Loucy (cell line): ENCODE measurements at regions not wholly inside any gene's neighbourhood (a gene's known extent, or its start where the extent isn't known, plus 50 kb on each side); places are given as distances from the start of the nearest gene placed in this dataset.

Experiments used
- H2AFZ ChIP-seq: fragments of 200-600 bp; sonication (generic); 2 replicates; pipeline ENCODE4 v1.6.0; 2016; ENCODE audit warnings: antibody characterized with exemption, mild to moderate bottlenecking, low read length, moderate library complexity
- H3F3A ChIP-seq: fragments of 200-600 bp; 2 replicates; pipeline ENCODE4 v1.6.0; 2016; ENCODE audit warnings: antibody characterized with exemption, low read depth, mild to moderate bottlenecking
- H3K27me3 ChIP-seq: fragments of 200-600 bp; sonication (generic); 2 replicates; pipeline ENCODE4 v1.6.1; 2014; ENCODE audit warnings: low read length, mild to moderate bottlenecking; ENCODE audit not compliant: insufficient read depth, poor library complexity, severe bottlenecking
- H3K36me3 ChIP-seq: fragments of 200-600 bp; sonication (generic); 2 replicates; pipeline ENCODE4 v1.6.1; 2016; ENCODE audit warnings: low read length; ENCODE audit not compliant: insufficient read depth
- H3K4me1 ChIP-seq: fragments of 200-600 bp; sonication (generic); 2 replicates; pipeline ENCODE4 v1.5.1; 2014; ENCODE audit warnings: low read length, mild to moderate bottlenecking; ENCODE audit not compliant: insufficient read depth, poor library complexity, severe bottlenecking
- H3K4me2 ChIP-seq: fragments of 200-600 bp; sonication (generic); 2 replicates; pipeline ENCODE4 v1.6.0; 2014; ENCODE audit warnings: antibody characterized with exemption, low read length, low read depth, mild to moderate bottlenecking; ENCODE audit not compliant: poor library complexity, severe bottlenecking
- H3K4me3 ChIP-seq: fragments of 200-600 bp; sonication (generic); 2 replicates; pipeline ENCODE4 v1.5.1; 2014; ENCODE audit warnings: low read length, mild to moderate bottlenecking, mixed read lengths; ENCODE audit not compliant: poor library complexity, severe bottlenecking
- H3K79me2 ChIP-seq: fragments of 200-600 bp; sonication (generic); 2 replicates; pipeline ENCODE4 v1.6.1; 2014; ENCODE audit warnings: low read length; ENCODE audit not compliant: insufficient read depth
- H3K9ac ChIP-seq: fragments of 200-600 bp; sonication (generic); 2 replicates; pipeline ENCODE4 v1.6.0; 2014; ENCODE audit warnings: mild to moderate bottlenecking, low read depth, low read length, moderate library complexity; ENCODE audit not compliant: poor library complexity, severe bottlenecking
- H3K9me2 ChIP-seq: fragments of 200-600 bp; sonication (generic); replicated peaks from 2 replicates; pipeline ENCODE4 v1.6.1; 2016; ENCODE audit warnings: low read depth, low read length, mixed read lengths
- H3K9me3 ChIP-seq: fragments of 200-600 bp; sonication (generic); 2 replicates; pipeline ENCODE4 v1.6.1; 2014; ENCODE audit warnings: mild to moderate bottlenecking, antibody characterized with exemption, low read length, low read depth; ENCODE audit not compliant: insufficient read depth
- H4K20me1 ChIP-seq: fragments of 200-600 bp; sonication (generic); 2 replicates; pipeline ENCODE4 v1.6.0; 2014; ENCODE audit warnings: antibody characterized with exemption, low read length, mild to moderate bottlenecking; ENCODE audit not compliant: insufficient read depth, poor library complexity, severe bottlenecking
- CTCF ChIP-seq: fragments of 200-600 bp; sonication (generic); conservative IDR thresholded peaks from 2 replicates; pipeline ENCODE4 v1.5.1; 2014; ENCODE audit warnings: mild to moderate bottlenecking, antibody characterized with exemption, low read length
- EZH2phosphoT487 ChIP-seq: fragments of 200-600 bp; IDR thresholded peaks from 2 replicates; pipeline ENCODE4 v1.6.1; 2018; ENCODE audit warnings: antibody characterized with exemption, mild to moderate bottlenecking, moderate library complexity, borderline replicate concordance

DNA sequence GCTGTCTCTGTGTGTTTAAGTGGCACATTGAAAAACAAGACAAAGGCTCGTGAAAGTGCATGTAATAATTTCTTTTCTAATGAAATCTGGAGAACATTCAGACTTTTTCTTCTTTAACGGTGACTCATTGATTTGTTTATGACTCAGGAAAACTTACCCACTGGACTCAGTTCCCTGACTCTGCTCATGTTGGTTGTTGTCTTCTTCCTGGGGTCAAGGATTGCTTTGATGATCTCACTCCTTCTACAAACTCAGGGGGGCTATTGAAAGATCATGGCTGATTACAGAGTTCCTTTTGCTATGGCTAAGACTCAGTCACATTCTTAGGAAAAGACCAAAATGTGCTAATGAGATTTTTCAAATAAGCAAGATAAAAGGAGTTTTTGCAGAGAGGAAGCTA lies 141.1 kb upstream of the DAP start:
- no peak for TF ChIP-seq EZH2phosphoT487
- TF ChIP-seq CTCF, result no peak
- no peak overlapping the region for H2AFZ ChIP-seq

GRCh38 chr5:10898514-10898913 lies 137.5 kb upstream of the DAP start:
- Histone ChIP-seq H3K9ac (no peak overlapping the region), H3K4me3 (no peak overlapping the region), H3F3A (no peaks in the 10 kb centered on the region), H4K20me1 (no peaks in the 10 kb centered on the region), H2AFZ (no peak overlapping the region), H3K4me2 (no peak overlapping the region), H3K79me2 (no peaks in the 10 kb centered on the region), H3K9me3 (no peaks in the 10 kb centered on the region), H3K36me3 (no peaks in the 10 kb centered on the region), H3K4me1 (no peaks in the 10 kb centered on the region), H3K9me2 (no peaks in the 10 kb centered on the region), H3K27me3 (no peaks in the 10 kb centered on the region)
- TF ChIP-seq EZH2phosphoT487, result no peak
- TF ChIP-seq CTCF, result no peak

More for the DNA sequence above, 141.1 kb upstream of the DAP start:
- Histone ChIP-seq H4K20me1 (no peaks in the 10 kb centered on the region), H3K4me1 (no peaks in the 10 kb centered on the region), H3K36me3 (no peaks in the 10 kb centered on the region), H3K4me3 (no peak overlapping the region), H3K9ac (no peak overlapping the region), H3K4me2 (no peak overlapping the region), H3K9me2 (no peaks in the 10 kb centered on the region), H3F3A (no peaks in the 10 kb centered on the region), H3K27me3 (no peaks in the 10 kb centered on the region), H3K79me2 (no peaks in the 10 kb centered on the region), H3K9me3 (no peaks in the 10 kb centered on the region)

DNA sequence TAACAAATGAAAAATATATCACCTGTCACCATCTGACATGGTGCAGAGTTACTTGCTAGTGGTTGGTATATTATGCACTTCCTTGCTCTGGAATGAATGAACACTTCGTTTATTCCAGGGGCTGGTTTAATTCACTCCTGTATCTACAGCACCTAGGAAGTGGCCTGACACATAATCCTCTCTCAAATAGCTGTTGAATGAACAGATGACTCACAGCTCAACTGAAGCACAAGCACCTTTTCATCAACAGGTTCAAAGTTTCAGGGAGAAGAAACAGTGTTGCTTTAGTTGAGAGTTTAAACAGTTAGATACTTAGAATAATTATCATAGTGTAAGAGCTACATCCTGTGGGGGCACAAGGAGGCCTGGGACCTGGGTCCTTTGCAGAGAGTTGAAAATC lies 135.0 kb upstream of the DAP start:
- Histone ChIP-seq H4K20me1 (no peaks in the 10 kb centered on the region), H2AFZ (no peak overlapping the region), H3K27me3 (no peaks in the 10 kb centered on the region), H3K4me3 (no peak overlapping the region), H3K4me2 (no peak overlapping the region), H3K36me3 (no peaks in the 10 kb centered on the region), H3K9me3 (no peaks in the 10 kb centered on the region), H3F3A (no peaks in the 10 kb centered on the region), H3K79me2 (no peaks in the 10 kb centered on the region), H3K9ac (no peak overlapping the region), H3K4me1 (no peaks in the 10 kb centered on the region), H3K9me2 (no peaks in the 10 kb centered on the region)
- no peak for TF ChIP-seq EZH2phosphoT487
- TF ChIP-seq CTCF, result no peak
